Mesendoderm (in vitro differentiated cells): ENCODE measurements at regions not wholly inside any gene's neighbourhood (a gene's known extent, or its start where the extent isn't known, plus 50 kb on each side); places are given as distances from the start of the nearest gene placed in this dataset.

ENCODE experiments used
- DNase-seq: peaks from one replicate; pipeline ENCODE4 v3.0.0; 2013
- H2AK5ac ChIP-seq: 2 replicates; pipeline ENCODE4 v1.6.1; 2013; ENCODE audit warnings: low read length, inconsistent platforms
- H2BK120ac ChIP-seq: 2 replicates; pipeline ENCODE4 v1.6.1; 2013; ENCODE audit warnings: low read depth, mild to moderate bottlenecking, low read length, moderate library complexity, mixed read lengths
- H2BK15ac ChIP-seq: replicated peaks from 2 replicates; pipeline ENCODE4 v1.6.1; 2013; ENCODE audit warnings: low read depth, mild to moderate bottlenecking, moderate library complexity
- H2BK5ac ChIP-seq: 2 replicates; pipeline ENCODE4 v1.6.1; 2013; ENCODE audit warnings: low read length, inconsistent platforms
- H3K18ac ChIP-seq: 2 replicates; pipeline ENCODE4 v1.6.1; 2013; ENCODE audit warnings: mild to moderate bottlenecking, low read length, mixed read lengths
- H3K23ac ChIP-seq: one replicate; pipeline ENCODE4 v1.6.1; 2013; ENCODE audit warnings: low read length
- H3K27ac ChIP-seq: 2 replicates; pipeline ENCODE4 v1.5.1; 2013; ENCODE audit warnings: low read depth, mild to moderate bottlenecking, inconsistent platforms, low read length, moderate library complexity
- H3K27me3 ChIP-seq: 2 replicates; pipeline ENCODE4 v1.6.1; 2013; ENCODE audit warnings: low read length, control low read depth, mild to moderate bottlenecking, inconsistent platforms; ENCODE audit not compliant: insufficient read depth, poor library complexity
- H3K36me3 ChIP-seq: 2 replicates; pipeline ENCODE4 v1.6.1; 2013; ENCODE audit warnings: low read length, inconsistent platforms; ENCODE audit not compliant: control insufficient read depth, insufficient read depth
- H3K4ac ChIP-seq: one replicate; pipeline ENCODE4 v1.6.1; 2013; ENCODE audit warnings: low read depth, mild to moderate bottlenecking, low read length, moderate library complexity
- H3K4me1 ChIP-seq: 2 replicates; pipeline ENCODE4 v1.6.1; 2013; ENCODE audit warnings: low read depth, low read length, inconsistent platforms; ENCODE audit not compliant: control insufficient read depth
- H3K4me2 ChIP-seq: 2 replicates; pipeline ENCODE4 v1.6.1; 2013; ENCODE audit warnings: low read length
- H3K4me3 ChIP-seq: 2 replicates; pipeline ENCODE4 v1.5.1; 2013; ENCODE audit warnings: mild to moderate bottlenecking, low read length
- H3K56ac ChIP-seq: one replicate; pipeline ENCODE4 v1.6.1; 2013; ENCODE audit warnings: low read length
- H3K79me1 ChIP-seq: 2 replicates; pipeline ENCODE4 v1.6.1; 2013; ENCODE audit warnings: low read length, inconsistent platforms
- H3K79me2 ChIP-seq: 2 replicates; pipeline ENCODE4 v1.6.1; 2013; ENCODE audit warnings: mild to moderate bottlenecking, low read length; ENCODE audit not compliant: control insufficient read depth, insufficient read depth
- H3K9ac ChIP-seq: 2 replicates; pipeline ENCODE4 v1.6.1; 2013; ENCODE audit warnings: low read length, inconsistent platforms
- H4K5ac ChIP-seq: one replicate; pipeline ENCODE4 v1.6.1; 2013; ENCODE audit warnings: low read length
- H4K8ac ChIP-seq: one replicate; pipeline ENCODE4 v1.6.1; 2013; ENCODE audit warnings: low read depth, mild to moderate bottlenecking, control low read depth, low read length, moderate library complexity
- WGBS: extraction: QIAGEN DNeasy Blood & Tissue Kit; methylation state at CpG from one replicate; pipeline ENCODE4 v1.1.7; 2013; ENCODE audit warnings: low lambda C conversion rate, missing lambda C conversion rate; ENCODE audit not compliant: insufficient coverage; ENCODE audit errors: extremely low coverage; 5-methylcytosine and 5-hydroxymethylcytosine counted together

- Histone ChIP-seq H3K4ac (no peak overlapping the region), H3K4me3 (no peak overlapping the region), H3K27me3 (no peaks in the 10 kb centered on the region), H3K79me2 (no peaks in the 10 kb centered on the region), H3K4me1 (no peaks in the 10 kb centered on the region), H3K9ac (peak overlapping the region; percentile 16), H3K27ac (no peak overlapping the region), H3K23ac (no peak overlapping the region), H3K56ac (peak overlapping the region; percentile 56), H4K5ac (no peak overlapping the region), H2AK5ac (no peak overlapping the region), H3K36me3 (no peaks in the 10 kb centered on the region), H3K18ac (no peak overlapping the region), H3K79me1 (no peaks in the 10 kb centered on the region), H3K4me2 (no peak overlapping the region), H2BK120ac (no peak overlapping the region), H2BK5ac (no peak overlapping the region), H2BK15ac (no peak overlapping the region), H4K8ac (no peak overlapping the region)
- WGBS, result no CpG with 5 or more reads among the region's 15 CpGs
- DNase-seq, result peak; percentile 76
These were observed 71.1 kb upstream of the TMEM97 start for GRCh38 chr17:28247671-28248555.

- H3K56ac ChIP-seq, result no peak overlapping the region
- H3K27me3 ChIP-seq, result no peaks in the 10 kb centered on the region
- no peak overlapping the region for H3K4ac ChIP-seq
- no peak for DNase-seq
- no peak overlapping the region for H2AK5ac ChIP-seq
- no peaks in the 10 kb centered on the region for H3K79me1 ChIP-seq
- no peak overlapping the region for H3K23ac ChIP-seq
- no peaks in the 10 kb centered on the region for H3K4me1 ChIP-seq
- H4K5ac ChIP-seq, result no peak overlapping the region
- no peaks in the 10 kb centered on the region for H3K79me2 ChIP-seq
- no peak overlapping the region for H2BK5ac ChIP-seq
- H2BK15ac ChIP-seq, result no peak overlapping the region
- H4K8ac ChIP-seq, result no peak overlapping the region
- H3K4me2 ChIP-seq, result no peak overlapping the region
- no peak overlapping the region for H2BK120ac ChIP-seq
- H3K4me3 ChIP-seq, result no peak overlapping the region
- H3K27ac ChIP-seq, result no peak overlapping the region
- no peak overlapping the region for H3K18ac ChIP-seq
- H3K9ac ChIP-seq, result no peak overlapping the region
- H3K36me3 ChIP-seq, result no peaks in the 10 kb centered on the region
- no CpG with 5 or more reads among the region's 5 CpGs for WGBS
These were observed 69.3 kb upstream of the TMEM97 start for GRCh38 chr17:28249706-28250105.

GRCh38 chr17:28252436-28252835 is 66.6 kb upstream of the TMEM97 start:
- Histone ChIP-seq H3K4ac (no peak overlapping the region), H2AK5ac (no peak overlapping the region), H4K8ac (no peak overlapping the region), H3K4me2 (no peak overlapping the region), H3K27ac (no peak overlapping the region), H2BK15ac (no peak overlapping the region), H3K56ac (no peak overlapping the region), H3K36me3 (no peaks in the 10 kb centered on the region), H2BK5ac (no peak overlapping the region), H3K18ac (no peak overlapping the region), H3K9ac (no peak overlapping the region), H4K5ac (no peak overlapping the region), H2BK120ac (no peak overlapping the region), H3K4me3 (no peak overlapping the region), H3K4me1 (no peaks in the 10 kb centered on the region), H3K79me1 (no peaks in the 10 kb centered on the region), H3K27me3 (no peaks in the 10 kb centered on the region), H3K79me2 (no peaks in the 10 kb centered on the region), H3K23ac (no peak overlapping the region)
- no CpG with 5 or more reads among the region's 7 CpGs for WGBS
- DNase-seq, result no peak

- Histone ChIP-seq H2BK120ac (no peak overlapping the region), H3K79me1 (no peaks in the 10 kb centered on the region), H2AK5ac (no peak overlapping the region), H2BK15ac (no peak overlapping the region), H3K23ac (no peak overlapping the region), H3K9ac (no peak overlapping the region), H4K5ac (no peak overlapping the region), H3K27me3 (no peaks in the 10 kb centered on the region), H3K36me3 (no peaks in the 10 kb centered on the region), H3K56ac (no peak overlapping the region), H2BK5ac (no peak overlapping the region), H3K27ac (no peak overlapping the region), H4K8ac (no peak overlapping the region), H3K79me2 (no peaks in the 10 kb centered on the region), H3K4me3 (no peak overlapping the region), H3K4me2 (no peak overlapping the region), H3K4me1 (no peaks in the 10 kb centered on the region), H3K4ac (no peak overlapping the region), H3K18ac (no peak overlapping the region)
- WGBS, result no CpG with 5 or more reads among the region's 6 CpGs
- DNase-seq, result no peak
These were observed 65.3 kb upstream of the TMEM97 start for GRCh38 chr17:28253663-28254062.

GRCh38 chr17:28255616-28256015 is 63.4 kb upstream of the TMEM97 start:
- Histone ChIP-seq H3K9ac (no peak overlapping the region), H4K5ac (no peak overlapping the region), H3K56ac (no peak overlapping the region), H3K79me1 (no peaks in the 10 kb centered on the region), H3K4ac (no peak overlapping the region), H4K8ac (no peak overlapping the region), H3K18ac (no peak overlapping the region), H3K4me1 (no peaks in the 10 kb centered on the region), H3K4me3 (no peak overlapping the region), H2BK15ac (no peak overlapping the region), H3K79me2 (no peaks in the 10 kb centered on the region), H2BK120ac (no peak overlapping the region), H2AK5ac (no peak overlapping the region), H3K27me3 (no peaks in the 10 kb centered on the region), H3K27ac (no peak overlapping the region), H3K4me2 (no peak overlapping the region), H3K23ac (no peak overlapping the region), H3K36me3 (no peaks in the 10 kb centered on the region), H2BK5ac (no peak overlapping the region)
- DNase-seq, result no peak
- WGBS, result no CpG with 5 or more reads among the region's 4 CpGs

GRCh38 chr17:28256370-28256769 is 62.6 kb upstream of the TMEM97 start:
- Histone ChIP-seq H4K5ac (no peak overlapping the region), H2AK5ac (no peak overlapping the region), H3K79me2 (no peaks in the 10 kb centered on the region), H3K4ac (no peak overlapping the region), H3K23ac (no peak overlapping the region), H3K4me2 (no peak overlapping the region), H2BK120ac (no peak overlapping the region), H3K36me3 (no peaks in the 10 kb centered on the region), H3K18ac (no peak overlapping the region), H3K27me3 (no peaks in the 10 kb centered on the region), H3K56ac (no peak overlapping the region), H2BK5ac (no peak overlapping the region), H3K27ac (no peak overlapping the region), H3K9ac (no peak overlapping the region), H3K79me1 (no peaks in the 10 kb centered on the region), H2BK15ac (no peak overlapping the region), H3K4me1 (no peaks in the 10 kb centered on the region), H4K8ac (no peak overlapping the region), H3K4me3 (no peak overlapping the region)
- no CpG with 5 or more reads among the region's 14 CpGs for WGBS
- no peak for DNase-seq
